ENCODE measurements at regions not wholly inside any gene's neighbourhood (a gene's known extent, or its start where the extent isn't known, plus 50 kb on each side); places are given as distances from the start of the nearest gene placed in this dataset.
A peak's percentile ranks its signal among the peaks of the same experiment; 100 is the strongest.

DNA sequence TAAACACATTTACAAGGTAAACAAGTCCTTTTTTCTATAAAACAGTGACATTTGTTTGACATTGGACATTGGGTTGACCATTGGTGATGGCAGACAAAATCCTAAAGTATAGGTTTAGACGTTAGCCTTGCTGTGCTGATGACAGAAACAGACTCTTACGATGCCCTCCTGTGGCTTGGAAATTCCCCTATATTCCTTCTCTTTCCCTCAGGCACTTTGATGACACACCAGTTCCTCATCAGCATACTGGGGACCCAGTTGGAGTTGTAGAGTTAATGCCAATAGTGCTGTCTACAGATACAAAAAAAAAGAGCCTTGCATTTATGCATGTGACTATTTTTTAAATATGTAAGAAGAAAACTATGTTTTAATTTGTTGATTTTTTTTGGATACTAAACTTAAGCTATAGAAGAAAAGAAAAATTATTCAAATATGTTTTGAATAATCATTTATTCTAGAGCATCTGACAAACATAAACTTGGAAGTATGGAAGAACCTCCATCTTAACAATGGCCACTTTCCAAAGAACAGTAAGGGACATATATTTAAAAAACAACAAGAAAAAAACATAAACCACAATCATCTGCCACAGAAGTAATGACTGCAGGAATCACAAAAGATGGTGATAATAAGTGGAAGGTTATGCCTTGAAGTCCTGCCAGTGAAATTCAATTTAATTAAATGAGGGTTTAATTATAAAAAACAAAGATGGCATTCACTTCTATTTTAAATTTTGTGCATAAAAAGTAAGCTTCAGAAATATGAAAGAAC lies 75.6 kb upstream of the SNCAIP start:
- no TSS peak for BruUV-seq (replicated peaks)
- no peaks in the 10 kb centered on the region for H3K27me3 ChIP-seq (ENCODE audit: control insufficient read depth, insufficient read depth, low read length)
- H2BK20ac ChIP-seq (ENCODE audit: low read depth, low read length): no peak overlapping the region
- H4K8ac ChIP-seq (ENCODE audit: low read depth in 2 of 2, low read length in 2 of 2): no peak overlapping the region
- H3K23ac ChIP-seq (ENCODE audit: low read depth, low read length): no peak overlapping the region
- no peak overlapping the region for H2AK9ac ChIP-seq (replicated peaks; ENCODE audit: low read depth, low read length, poor library complexity)
- H2BK5ac ChIP-seq (ENCODE audit: low read depth, low read length, poor library complexity, severe bottlenecking): no peak overlapping the region
- no peaks in the 10 kb centered on the region for H3K4me1 ChIP-seq (ENCODE audit: control insufficient read depth, insufficient read depth, low read length)
- H2BK120ac ChIP-seq (ENCODE audit: low read depth, low read length): no peak overlapping the region
- H3K27ac ChIP-seq (ENCODE audit: insufficient read depth, low read length): no peak overlapping the region
- ChIA-PET CTCF (interaction anchor here (0.5 to 0.6 kb wide), 2 partner anchors 34 to 1044 kb away, joined by 3 to 4 read pairs; no protein-coding TSS in a partner anchor), POLR2A (ENCODE audit: unreplicated experiment) (no interaction called here)
- no peak overlapping the region for H2AK5ac ChIP-seq (ENCODE audit: low read depth, low read length)
- no peaks in the 10 kb centered on the region for H4K20me1 ChIP-seq (ENCODE audit: insufficient read depth, low read length)
- no peaks in the 10 kb centered on the region for H3K9me1 ChIP-seq (ENCODE audit: insufficient read depth, low read length)
- H3K18ac ChIP-seq (ENCODE audit: low read depth, low read length): no peak overlapping the region
- no peaks in the 10 kb centered on the region for H3K79me1 ChIP-seq (ENCODE audit: low read depth in 1 of 2, low read length in 2 of 2)
- ATAC-seq (ENCODE audit: low read depth): no peak
- no peak overlapping the region for H3K4ac ChIP-seq (ENCODE audit: low read depth, low read length)
- H3K9ac ChIP-seq (ENCODE audit: low read depth, low read length): no peak overlapping the region
- no peak overlapping the region for H3K14ac ChIP-seq (replicated peaks; ENCODE audit: low read depth, low read length)
- H3K9me3 ChIP-seq (ENCODE audit: control insufficient read depth, insufficient read depth, low read length): no peaks in the 10 kb centered on the region
- no CpG with 5 or more reads among the region's 2 CpGs for WGBS, 2 experiments (ENCODE audit: extremely low coverage in 2 of 2, insufficient read length in 1 of 2)
- in situ Hi-C loops (cut with MboI; ENCODE audit: low sequenced_read_pairs): no loop called here
- dilution Hi-C loops (cut with HindIII; ENCODE audit: low sequenced_read_pairs, unreplicated experiment): no loop called here
- intact Hi-C loops (cut with micrococcal nuclease): no loop called here
- H2BK15ac ChIP-seq (ENCODE audit: low read depth, low read length): no peak overlapping the region
- H3K56ac ChIP-seq (ENCODE audit: extremely low read depth, insufficient read depth, low read length): no peak overlapping the region
- H3K36me3 ChIP-seq (ENCODE audit: control insufficient read depth, insufficient read depth, low read length): no peaks in the 10 kb centered on the region
- no peak overlapping the region for H3K4me2 ChIP-seq (ENCODE audit: low read depth, low read length)
- TF ChIP-seq MAZ (IDR thresholded peaks at IDR 0.05; ENCODE audit: borderline replicate concordance, low read depth, low read length) (no peak), SMC3 (IDR thresholded peaks at IDR 0.05; ENCODE audit: low read depth, low read length) (no peak), CEBPB (IDR thresholded peaks at IDR 0.05; ENCODE audit: low read depth, low read length) (no peak), MXI1 (IDR thresholded peaks at IDR 0.05; ENCODE audit: borderline replicate concordance, low read depth, low read length) (no peak), RFX5 (IDR thresholded peaks at IDR 0.05; ENCODE audit: low read depth, low read length) (no peak), RCOR1 (IDR thresholded peaks at IDR 0.05; ENCODE audit: insufficient replicate concordance, low read length) (no peak), MAFK (IDR thresholded peaks at IDR 0.05; ENCODE audit: low read depth, low read length) (no peak)
- H3K4me3 ChIP-seq (ENCODE audit: insufficient read depth, low read depth, low read length): no peak overlapping the region
- H2AFZ ChIP-seq (replicated peaks; ENCODE audit: low read length, poor library complexity): no peak overlapping the region
- no peak overlapping the region for H4K5ac ChIP-seq (ENCODE audit: low read depth, low read length)
- no peak overlapping the region for H4K91ac ChIP-seq (ENCODE audit: insufficient read depth, low read depth, low read length)
- DNase-seq: peak; percentile 6

Data from IMR-90 (cell line).